DMS79 (cell line): ENCODE measurements at regions not wholly inside any gene's neighbourhood (a gene's known extent, or its start where the extent isn't known, plus 50 kb on each side); places are given as distances from the start of the nearest gene placed in this dataset.
A peak's percentile ranks its signal among the peaks of the same experiment; 100 is the strongest.

Experiments used
- DNase-seq: peaks from one replicate; lab custom pipeline; 2025; lab: John Stamatoyannopoulos, UW

DNA sequence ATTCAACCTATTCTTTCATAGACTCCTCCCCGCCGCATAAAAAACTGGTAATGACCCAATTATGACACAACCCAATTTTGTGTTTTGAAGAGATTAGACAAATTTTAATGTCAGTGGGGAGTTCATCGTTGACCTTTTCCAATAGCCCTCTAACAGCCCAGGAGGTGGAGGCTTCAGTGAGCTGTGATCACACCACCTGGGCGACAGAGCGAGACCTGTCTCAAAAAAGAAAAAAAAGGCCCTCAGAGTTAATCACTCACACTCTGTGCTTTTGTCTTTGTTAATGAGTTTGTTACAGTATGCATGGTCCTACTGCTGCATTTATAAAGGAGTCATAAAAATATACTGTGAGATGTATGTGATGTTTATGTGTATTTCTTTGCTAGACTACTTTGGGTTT, 510.6 kb downstream of the CPS1 start:
- DNase-seq, result no peak

GRCh38 chr2:211068108-211068780, 511.8 kb downstream of the CPS1 start:
- DNase-seq, result no peak

DNA sequence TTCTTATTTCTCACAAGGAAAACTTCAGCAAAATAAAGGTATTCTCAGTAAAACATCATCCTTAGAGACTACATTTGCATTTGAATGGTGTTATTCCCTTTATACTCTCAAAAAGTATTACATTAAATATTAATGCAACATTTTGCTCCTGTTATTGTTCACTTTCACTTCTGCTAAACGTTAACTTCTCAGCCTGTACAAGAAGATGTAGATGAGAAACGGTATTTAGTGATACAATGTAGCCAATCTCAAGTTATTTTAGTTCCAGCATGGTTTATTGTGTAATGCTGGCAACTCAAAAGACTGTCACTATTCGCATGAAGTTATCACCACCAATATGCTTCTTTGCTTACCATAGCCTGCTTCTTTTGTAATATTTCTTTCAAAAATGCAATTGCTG, 514.1 kb downstream of the CPS1 start:
- DNase-seq, result no peak

- no peak for DNase-seq
Observed at GRCh38 chr2:211077216-211077767, 520.9 kb downstream of the CPS1 start.

GRCh38 chr2:211084352-211084751, 528.0 kb downstream of the CPS1 start:
- DNase-seq, result no peak

- no peak for DNase-seq
Observed at GRCh38 chr2:211085056-211085680, 528.8 kb downstream of the CPS1 start.

DNA sequence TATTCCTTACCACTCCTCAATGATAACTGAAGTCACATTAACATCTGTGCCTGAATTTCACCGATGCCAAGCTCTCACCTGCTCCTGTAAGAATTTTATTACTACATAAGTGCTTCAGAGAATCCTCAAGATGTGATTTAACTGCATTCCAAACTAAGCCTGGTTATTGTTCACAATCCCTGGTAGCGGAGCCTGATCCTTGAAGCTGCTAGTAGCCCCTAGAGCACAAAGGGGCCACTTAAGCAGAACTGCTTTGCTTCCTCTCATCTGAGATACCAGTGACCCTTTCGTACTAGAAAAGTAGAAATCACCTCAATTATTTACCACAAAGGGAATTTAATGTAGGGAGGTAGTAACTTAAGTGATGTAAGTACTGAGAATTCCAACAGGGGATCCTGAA, 529.6 kb downstream of the CPS1 start:
- peak; percentile 46 for DNase-seq

GRCh38 chr2:211089127-211089526, 532.7 kb downstream of the CPS1 start:
- no peak for DNase-seq

- no peak for DNase-seq
Observed at GRCh38 chr2:211093743-211094303, 537.4 kb downstream of the CPS1 start.

GRCh38 chr2:211103989-211104388, 547.6 kb downstream of the CPS1 start:
- no peak for DNase-seq

GRCh38 chr2:211113334-211114175, 557.2 kb downstream of the CPS1 start:
- no peak for DNase-seq

DNA sequence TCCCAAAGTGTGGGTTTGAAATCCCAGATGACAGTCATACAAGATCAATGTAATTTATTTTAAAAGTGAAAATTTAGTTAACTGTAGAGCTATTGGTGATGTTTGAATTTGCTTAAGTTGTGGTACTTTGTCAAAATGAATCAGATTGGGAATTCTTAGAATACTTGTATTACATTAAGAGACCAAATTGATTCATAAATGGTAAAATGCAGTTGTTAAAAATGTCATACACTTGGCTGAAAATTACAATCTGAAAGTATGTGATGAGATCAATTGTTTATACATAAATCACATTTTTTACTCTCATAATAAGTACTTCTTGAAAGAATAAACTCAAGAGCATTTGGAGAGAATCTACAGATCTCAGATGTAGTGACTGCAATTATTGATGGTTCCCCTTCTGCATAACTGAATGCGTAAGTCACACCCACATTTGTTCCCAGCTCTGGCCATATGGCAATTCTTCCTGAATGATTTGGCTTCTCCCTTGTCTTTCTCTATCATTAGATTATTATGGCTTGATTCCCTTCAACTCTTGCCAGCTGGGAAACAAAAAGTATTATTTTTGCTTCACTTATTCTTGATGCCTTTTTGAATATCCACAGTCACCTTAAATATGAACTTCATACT, 558.5 kb downstream of the CPS1 start:
- DNase-seq, result no peak

DNA sequence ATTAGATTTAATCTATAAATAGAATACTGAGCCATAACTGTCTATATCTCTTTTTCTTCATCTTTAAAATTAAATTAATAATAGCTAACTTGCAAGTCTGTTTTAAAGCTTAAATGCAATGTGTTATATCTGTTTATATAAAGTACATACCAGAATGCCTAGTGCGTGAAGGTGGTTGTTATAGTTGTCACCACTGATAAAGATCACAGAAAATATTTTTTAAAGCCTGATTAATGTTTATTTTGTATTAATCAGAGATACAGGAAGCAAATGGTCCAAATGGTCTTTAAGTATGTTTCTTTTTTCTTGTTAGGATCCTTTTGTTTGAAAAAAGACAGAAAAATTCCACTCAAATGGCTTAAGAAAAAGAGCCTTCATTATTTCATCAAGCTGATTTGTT, 560.6 kb downstream of the CPS1 start:
- no peak for DNase-seq

DNA sequence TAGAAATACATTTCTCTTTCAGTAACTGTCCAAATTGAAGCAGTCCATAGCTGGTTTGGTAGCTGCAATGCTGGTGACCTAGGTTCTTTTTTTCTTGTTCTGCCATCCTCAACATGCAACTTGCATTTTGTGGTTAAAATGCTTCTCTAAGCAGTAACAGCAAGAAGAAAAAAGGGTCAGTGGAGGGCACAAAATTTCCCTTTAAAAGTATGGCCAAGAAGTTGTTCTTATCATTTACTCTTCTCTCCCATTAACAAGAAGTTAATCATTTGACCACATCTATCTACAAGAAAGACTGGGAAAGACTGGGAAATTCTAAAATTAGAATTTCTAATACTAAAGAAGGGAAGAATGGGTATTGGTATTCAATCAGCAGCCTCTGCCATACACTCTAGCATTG, 569.9 kb downstream of the CPS1 start:
- no peak for DNase-seq

DNA sequence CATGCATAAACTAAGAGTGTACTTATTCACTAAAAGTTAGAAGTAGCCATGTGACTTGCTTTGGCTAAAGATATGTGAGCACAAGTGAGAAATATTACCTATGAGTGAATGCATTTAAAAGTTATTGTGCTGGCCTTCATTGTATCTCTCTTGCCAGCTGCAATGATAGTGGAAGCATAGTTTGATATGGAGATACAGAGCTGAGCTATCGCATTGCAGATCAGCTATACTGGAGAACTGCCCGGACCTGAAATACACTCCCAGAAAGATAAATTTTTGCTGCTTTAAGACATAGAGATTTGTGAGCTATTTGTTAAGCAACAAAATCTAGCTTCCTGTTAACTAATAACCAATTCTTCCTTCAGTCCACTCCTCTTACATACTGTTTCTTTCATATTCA, 571.1 kb downstream of the CPS1 start:
- DNase-seq, result no peak

- no peak for DNase-seq
Observed at GRCh38 chr2:211128287-211128686, 571.9 kb downstream of the CPS1 start.

DNA sequence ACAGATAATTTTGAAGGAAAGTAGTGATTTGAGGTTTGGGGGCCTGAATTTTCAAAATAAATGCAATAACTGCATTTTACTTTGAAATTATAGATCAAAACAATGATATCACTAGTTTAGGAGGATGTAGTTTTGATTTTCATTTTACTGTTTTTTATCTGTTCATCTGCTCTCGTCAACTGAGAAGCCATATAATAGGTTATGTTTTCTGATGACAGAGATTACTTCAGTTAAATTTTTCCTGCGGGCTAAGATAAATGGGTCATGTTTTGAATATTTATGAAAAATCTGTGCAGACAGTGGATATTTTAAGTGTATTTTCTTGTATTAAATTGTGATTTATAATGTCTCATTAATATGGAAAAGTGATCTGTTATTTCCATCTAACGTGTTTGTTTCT, 573.4 kb downstream of the CPS1 start:
- DNase-seq, result no peak

- no peak for DNase-seq
Observed at GRCh38 chr2:211132046-211132445, 575.6 kb downstream of the CPS1 start.

DNA sequence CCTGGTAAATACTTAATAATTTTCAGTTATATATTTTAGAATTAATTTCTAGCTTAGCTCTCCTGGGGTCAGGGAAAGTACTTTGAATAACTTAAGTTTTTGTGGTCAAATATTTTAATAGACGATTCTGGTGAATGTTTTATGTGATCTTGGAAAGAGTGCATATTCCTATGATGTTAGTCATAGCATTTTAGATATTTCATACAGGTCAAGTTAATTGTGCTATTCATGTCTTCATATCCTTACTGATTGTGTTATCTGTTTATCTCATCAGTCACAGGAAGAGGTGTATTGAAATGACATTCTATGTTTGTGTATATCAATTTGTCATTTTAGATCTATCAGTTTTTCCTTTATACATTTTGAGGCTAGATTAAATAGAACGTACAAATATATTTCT, 576.2 kb downstream of the CPS1 start:
- no peak for DNase-seq

- no peak for DNase-seq
Observed at GRCh38 chr2:211133766-211134165, 577.4 kb downstream of the CPS1 start.

GRCh38 chr2:211138551-211138950, 582.2 kb downstream of the CPS1 start:
- DNase-seq, result no peak

GRCh38 chr2:211141646-211142045, 585.2 kb downstream of the CPS1 start:
- no peak for DNase-seq
